ENCODE measurements at regions not wholly inside any gene's neighbourhood (a gene's known extent, or its start where the extent isn't known, plus 50 kb on each side); places are given as distances from the start of the nearest gene placed in this dataset.
"Not testable (repeated sequence)": the region's sequence is repeated elsewhere in the genome, so short reads cannot be mapped to it uniquely, and the experiment has no call there.

- FAIRE-seq = no peak
- no peak for TF ChIP-seq POLR2A (IDR thresholded peaks at IDR 0.05; ENCODE audit: low read depth, low read length)
- DNase-seq (ENCODE audit: insufficient read length, low spot score) = no peak
These were observed 413.0 kb upstream of the DPH6 start for GRCh38 chr15:35958975-35959374.

- TF ChIP-seq POLR2A (IDR thresholded peaks at IDR 0.05; ENCODE audit: low read depth, low read length) = no peak
- DNase-seq (ENCODE audit: insufficient read length, low spot score) (no peak), FAIRE-seq (no peak)
These were observed 417.4 kb upstream of the DPH6 start for GRCh38 chr15:35963326-35963725.

- DNase-seq (ENCODE audit: insufficient read length, low spot score) = no peak
- no peak for TF ChIP-seq POLR2A (IDR thresholded peaks at IDR 0.05; ENCODE audit: low read depth, low read length)
- FAIRE-seq = no peak
These were observed 420.8 kb upstream of the DPH6 start for GRCh38 chr15:35966781-35967180.

GRCh38 chr15:35967968-35968367, 422.0 kb upstream of the DPH6 start:
- FAIRE-seq; DNase-seq (ENCODE audit: insufficient read length, low spot score): not testable (repeated sequence)

- FAIRE-seq (no peak), DNase-seq (ENCODE audit: insufficient read length, low spot score) (no peak)
- TF ChIP-seq POLR2A (IDR thresholded peaks at IDR 0.05; ENCODE audit: low read depth, low read length) = no peak
These were observed 427.1 kb upstream of the DPH6 start for GRCh38 chr15:35973029-35973428.

- no peak for DNase-seq (ENCODE audit: insufficient read length, low spot score)
- no peak for FAIRE-seq
These were observed 428.1 kb upstream of the DPH6 start for GRCh38 chr15:35974052-35974451.

GRCh38 chr15:35975941-35976340, 430.0 kb upstream of the DPH6 start:
- no peak for TF ChIP-seq POLR2A (IDR thresholded peaks at IDR 0.05; ENCODE audit: low read depth, low read length)
- FAIRE-seq = no peak

More at GRCh38 chr15:35974052-35974451, 428.1 kb upstream of the DPH6 start:
- no peak for TF ChIP-seq POLR2A (IDR thresholded peaks at IDR 0.05; ENCODE audit: low read depth, low read length)

GRCh38 chr15:35979608-35980007, 433.6 kb upstream of the DPH6 start:
- TF ChIP-seq POLR2A (IDR thresholded peaks at IDR 0.05; ENCODE audit: low read depth, low read length) = no peak
- FAIRE-seq = no peak

More at GRCh38 chr15:35975941-35976340, 430.0 kb upstream of the DPH6 start:
- DNase-seq (ENCODE audit: insufficient read length, low spot score) = no peak

GRCh38 chr15:35980719-35981118, 434.8 kb upstream of the DPH6 start:
- no peak for TF ChIP-seq POLR2A (IDR thresholded peaks at IDR 0.05; ENCODE audit: low read depth, low read length)
- DNase-seq (ENCODE audit: insufficient read length, low spot score) = no peak
- no peak for FAIRE-seq

More at GRCh38 chr15:35979608-35980007, 433.6 kb upstream of the DPH6 start:
- no peak for DNase-seq (ENCODE audit: insufficient read length, low spot score)

GRCh38 chr15:35986191-35986721, 440.3 kb upstream of the DPH6 start:
- no peak for TF ChIP-seq POLR2A (IDR thresholded peaks at IDR 0.05; ENCODE audit: low read depth, low read length)
- no peak for FAIRE-seq
- no peak for DNase-seq (ENCODE audit: insufficient read length, low spot score)

- FAIRE-seq (no peak), DNase-seq (ENCODE audit: insufficient read length, low spot score) (no peak)
- TF ChIP-seq POLR2A (IDR thresholded peaks at IDR 0.05; ENCODE audit: low read depth, low read length) = no peak
These were observed 441.1 kb upstream of the DPH6 start for GRCh38 chr15:35987056-35987455.

- FAIRE-seq (no peak), DNase-seq (ENCODE audit: insufficient read length, low spot score) (no peak)
- no peak for TF ChIP-seq POLR2A (IDR thresholded peaks at IDR 0.05; ENCODE audit: low read depth, low read length)
These were observed 445.4 kb upstream of the DPH6 start for GRCh38 chr15:35991386-35991785.

- no peak for FAIRE-seq
- no peak for DNase-seq (ENCODE audit: insufficient read length, low spot score)
- TF ChIP-seq POLR2A (IDR thresholded peaks at IDR 0.05; ENCODE audit: low read depth, low read length) = no peak
These were observed 446.8 kb upstream of the DPH6 start for GRCh38 chr15:35992791-35993190.

- FAIRE-seq (no peak), DNase-seq (ENCODE audit: insufficient read length, low spot score) (no peak)
- no peak for TF ChIP-seq POLR2A (IDR thresholded peaks at IDR 0.05; ENCODE audit: low read depth, low read length)
These were observed 447.2 kb upstream of the DPH6 start for GRCh38 chr15:35993196-35993595.

GRCh38 chr15:35994876-35995275, 448.9 kb upstream of the DPH6 start:
- FAIRE-seq (no peak), DNase-seq (ENCODE audit: insufficient read length, low spot score) (no peak)
- no peak for TF ChIP-seq POLR2A (IDR thresholded peaks at IDR 0.05; ENCODE audit: low read depth, low read length)

Measured in H54 (cell line).